ENCODE measurements at regions not wholly inside any gene's neighbourhood (a gene's known extent, or its start where the extent isn't known, plus 50 kb on each side); places are given as distances from the start of the nearest gene placed in this dataset.

DNA sequence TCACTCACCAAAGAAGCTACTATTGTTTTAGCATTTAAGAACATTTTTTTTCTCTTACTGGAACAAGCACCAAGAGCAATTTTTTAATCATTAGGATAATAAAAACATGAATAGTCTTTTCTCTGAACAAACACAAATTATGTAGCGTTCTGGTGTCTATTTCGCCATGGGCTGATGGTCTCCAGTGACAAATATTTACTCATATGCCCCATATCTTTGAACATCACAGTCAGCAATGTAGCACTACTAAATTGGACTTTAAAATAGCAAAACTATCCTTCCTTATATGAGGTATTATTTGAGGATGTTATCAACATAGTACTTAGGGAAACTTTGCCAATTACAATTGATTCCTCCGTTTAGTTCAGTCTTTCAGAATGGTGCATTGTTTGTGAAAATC lies 1326.0 kb upstream of the ZEB2 start:
- no peak for DNase-seq (ENCODE audit: low read depth, low spot score)
- TF ChIP-seq, protein P1, sequence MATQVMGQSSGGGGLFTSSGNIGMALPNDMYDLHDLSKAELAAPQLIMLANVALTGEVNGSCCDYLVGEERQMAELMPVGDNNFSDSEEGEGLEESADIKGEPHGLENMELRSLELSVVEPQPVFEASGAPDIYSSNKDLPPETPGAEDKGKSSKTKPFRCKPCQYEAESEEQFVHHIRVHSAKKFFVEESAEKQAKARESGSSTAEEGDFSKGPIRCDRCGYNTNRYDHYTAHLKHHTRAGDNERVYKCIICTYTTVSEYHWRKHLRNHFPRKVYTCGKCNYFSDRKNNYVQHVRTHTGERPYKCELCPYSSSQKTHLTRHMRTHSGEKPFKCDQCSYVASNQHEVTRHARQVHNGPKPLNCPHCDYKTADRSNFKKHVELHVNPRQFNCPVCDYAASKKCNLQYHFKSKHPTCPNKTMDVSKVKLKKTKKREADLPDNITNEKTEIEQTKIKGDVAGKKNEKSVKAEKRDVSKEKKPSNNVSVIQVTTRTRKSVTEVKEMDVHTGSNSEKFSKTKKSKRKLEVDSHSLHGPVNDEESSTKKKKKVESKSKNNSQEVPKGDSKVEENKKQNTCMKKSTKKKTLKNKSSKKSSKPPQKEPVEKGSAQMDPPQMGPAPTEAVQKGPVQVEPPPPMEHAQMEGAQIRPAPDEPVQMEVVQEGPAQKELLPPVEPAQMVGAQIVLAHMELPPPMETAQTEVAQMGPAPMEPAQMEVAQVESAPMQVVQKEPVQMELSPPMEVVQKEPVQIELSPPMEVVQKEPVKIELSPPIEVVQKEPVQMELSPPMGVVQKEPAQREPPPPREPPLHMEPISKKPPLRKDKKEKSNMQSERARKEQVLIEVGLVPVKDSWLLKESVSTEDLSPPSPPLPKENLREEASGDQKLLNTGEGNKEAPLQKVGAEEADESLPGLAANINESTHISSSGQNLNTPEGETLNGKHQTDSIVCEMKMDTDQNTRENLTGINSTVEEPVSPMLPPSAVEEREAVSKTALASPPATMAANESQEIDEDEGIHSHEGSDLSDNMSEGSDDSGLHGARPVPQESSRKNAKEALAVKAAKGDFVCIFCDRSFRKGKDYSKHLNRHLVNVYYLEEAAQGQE (IDR thresholded peaks at IDR 0.05; ENCODE audit: insufficient read depth in 1 of 2, low read depth in 2 of 2, low read length in 1 of 2): no peak
- no peaks in the 10 kb centered on the region for H3K9me3 ChIP-seq (ENCODE audit: control insufficient read depth, insufficient read depth, low read depth, low read length)
- H3K36me3 ChIP-seq (ENCODE audit: control insufficient read depth, insufficient read depth, low read length): no peaks in the 10 kb centered on the region
- in situ Hi-C loops (cut with HindIII; ENCODE audit: low pct_unique_long_range_greater_than_20kb, low sequenced_read_pairs): no loop called here
- H3K4me1 ChIP-seq (ENCODE audit: control insufficient read depth, insufficient read depth, low read length): no peaks in the 10 kb centered on the region
- ChIA-PET CTCF (no interaction called here), POLR2A (no interaction called here)
- ATAC-seq: no peak
- H3K27ac ChIP-seq (ENCODE audit: low read length): no peak overlapping the region
- intact Hi-C loops (cut with micrococcal nuclease; ENCODE audit: unreplicated experiment): no loop called here
- no peak overlapping the region for H3K4me3 ChIP-seq (ENCODE audit: low read depth in 2 of 2, low read length in 2 of 2)
- BruUV-seq (replicated peaks): no TSS peak
- no peaks in the 10 kb centered on the region for H3K27me3 ChIP-seq (ENCODE audit: control insufficient read depth, insufficient read depth, low read length)

DNA sequence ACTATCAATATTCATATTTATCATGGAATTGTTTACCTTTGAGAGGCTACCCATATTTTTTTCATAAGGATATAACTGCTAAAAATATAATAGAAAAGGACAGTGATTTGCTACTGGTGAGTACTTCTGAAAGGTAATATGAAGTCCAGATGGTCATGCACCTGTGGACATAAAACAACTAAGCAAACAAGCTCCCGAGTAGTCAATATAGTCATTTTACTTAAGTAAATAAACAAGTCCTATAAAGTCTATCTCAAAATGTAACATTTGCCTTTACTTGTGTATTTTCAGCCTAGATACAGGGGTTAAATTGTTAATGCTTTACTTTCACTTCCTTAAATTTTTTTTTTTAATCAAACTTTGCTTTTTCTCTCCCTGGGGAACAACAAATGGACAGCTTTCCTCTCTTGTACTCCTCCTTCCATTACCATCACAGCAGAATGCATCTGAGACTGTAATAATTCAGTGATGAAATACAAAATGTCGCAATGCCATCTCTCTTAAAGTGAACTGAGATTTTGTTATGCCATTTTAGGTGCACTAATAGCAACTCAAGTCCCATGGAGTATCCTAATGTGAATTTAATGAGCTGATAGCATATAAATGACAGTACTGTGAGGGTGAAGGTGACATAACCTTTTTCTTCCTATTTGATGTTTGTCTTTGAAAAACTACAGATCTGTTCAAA lies 1325.4 kb upstream of the ZEB2 start:
- no peaks in the 10 kb centered on the region for H3K4me1 ChIP-seq (ENCODE audit: control insufficient read depth, insufficient read depth, low read length)
- ChIA-PET CTCF (no interaction called here), POLR2A (no interaction called here)
- intact Hi-C loops (cut with micrococcal nuclease; ENCODE audit: unreplicated experiment) (no loop called here), in situ Hi-C loops (cut with HindIII; ENCODE audit: low pct_unique_long_range_greater_than_20kb, low sequenced_read_pairs) (no loop called here)
- H3K27ac ChIP-seq (ENCODE audit: low read length): no peak overlapping the region
- no peak for TF ChIP-seq POLR2AphosphoS5 (IDR thresholded peaks at IDR 0.05; ENCODE audit: low read depth, low read length)
- TF ChIP-seq SIN3A (IDR thresholded peaks at IDR 0.05; ENCODE audit: borderline replicate concordance, insufficient read depth, low read depth, low read length): no peak
- TF ChIP-seq, protein P1 (IDR thresholded peaks at IDR 0.05; ENCODE audit: insufficient read depth in 1 of 2, low read depth in 2 of 2, low read length in 1 of 2): no peak
- TF ChIP-seq TCF7L2 (IDR thresholded peaks at IDR 0.05; ENCODE audit: low read depth, low read length): no peak
- TF ChIP-seq, protein P2, sequence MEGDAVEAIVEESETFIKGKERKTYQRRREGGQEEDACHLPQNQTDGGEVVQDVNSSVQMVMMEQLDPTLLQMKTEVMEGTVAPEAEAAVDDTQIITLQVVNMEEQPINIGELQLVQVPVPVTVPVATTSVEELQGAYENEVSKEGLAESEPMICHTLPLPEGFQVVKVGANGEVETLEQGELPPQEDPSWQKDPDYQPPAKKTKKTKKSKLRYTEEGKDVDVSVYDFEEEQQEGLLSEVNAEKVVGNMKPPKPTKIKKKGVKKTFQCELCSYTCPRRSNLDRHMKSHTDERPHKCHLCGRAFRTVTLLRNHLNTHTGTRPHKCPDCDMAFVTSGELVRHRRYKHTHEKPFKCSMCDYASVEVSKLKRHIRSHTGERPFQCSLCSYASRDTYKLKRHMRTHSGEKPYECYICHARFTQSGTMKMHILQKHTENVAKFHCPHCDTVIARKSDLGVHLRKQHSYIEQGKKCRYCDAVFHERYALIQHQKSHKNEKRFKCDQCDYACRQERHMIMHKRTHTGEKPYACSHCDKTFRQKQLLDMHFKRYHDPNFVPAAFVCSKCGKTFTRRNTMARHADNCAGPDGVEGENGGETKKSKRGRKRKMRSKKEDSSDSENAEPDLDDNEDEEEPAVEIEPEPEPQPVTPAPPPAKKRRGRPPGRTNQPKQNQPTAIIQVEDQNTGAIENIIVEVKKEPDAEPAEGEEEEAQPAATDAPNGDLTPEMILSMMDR (IDR thresholded peaks at IDR 0.05): no peak
- H3K9me3 ChIP-seq (ENCODE audit: control insufficient read depth, insufficient read depth, low read depth, low read length): no peaks in the 10 kb centered on the region
- H3K36me3 ChIP-seq (ENCODE audit: control insufficient read depth, insufficient read depth, low read length): no peaks in the 10 kb centered on the region
- ATAC-seq: no peak
- no peaks in the 10 kb centered on the region for H3K27me3 ChIP-seq (ENCODE audit: control insufficient read depth, insufficient read depth, low read length)
- DNase-seq (ENCODE audit: low read depth, low spot score): no peak
- BruUV-seq (replicated peaks): no TSS peak
- no peak overlapping the region for H3K4me3 ChIP-seq (ENCODE audit: low read depth in 2 of 2, low read length in 2 of 2)
